Skeletal muscle cell (primary cell): ENCODE measurements at regions not wholly inside any gene's neighbourhood (a gene's known extent, or its start where the extent isn't known, plus 50 kb on each side); places are given as distances from the start of the nearest gene placed in this dataset.
"Not testable (repeated sequence)": the region's sequence is repeated elsewhere in the genome, so short reads cannot be mapped to it uniquely, and the experiment has no call there.

Experiments
- DNase-seq: peaks from one replicate; pipeline ENCODE4 v3.0.0-alpha.2; 2010; ENCODE audit warnings: low read depth
- H3K4me3 ChIP-seq: 2 replicates; pipeline ENCODE4 v1.5.1; 2011; ENCODE audit warnings: low read depth, mild to moderate bottlenecking, control low read depth, low read length, moderate library complexity

DNA sequence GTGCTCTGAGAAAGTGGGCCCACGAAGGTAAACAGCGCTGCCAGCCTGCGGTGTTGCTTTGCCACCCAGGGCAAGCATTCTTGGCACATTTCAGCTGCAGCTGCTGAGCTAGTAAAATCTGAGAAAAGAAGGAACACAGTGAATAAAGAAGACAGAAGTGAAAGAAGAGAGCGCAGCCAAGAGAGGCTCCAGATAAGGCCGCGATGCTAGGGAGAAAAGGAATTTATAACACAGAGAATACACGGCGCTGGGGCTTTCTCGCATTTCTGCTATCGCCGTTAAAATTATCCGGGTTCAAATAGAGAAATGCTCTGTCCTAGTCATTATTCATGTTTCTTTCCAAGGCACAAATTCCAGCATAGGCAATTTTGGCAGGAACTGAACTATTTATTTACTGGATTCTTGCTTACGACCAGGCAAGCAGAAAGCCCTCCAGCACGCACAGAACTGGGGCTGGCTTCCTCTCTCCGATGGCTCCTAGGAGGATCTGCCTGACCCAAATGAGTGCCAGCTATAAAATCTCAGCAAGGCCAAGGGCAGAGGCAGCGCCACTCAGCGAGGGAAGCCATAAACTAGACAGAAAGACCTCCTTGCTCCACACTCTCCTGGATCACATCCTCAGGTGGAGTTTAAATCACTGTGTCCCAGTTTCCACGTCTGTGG, 111.2 kb downstream of the ATPSCKMT start:
- H3K4me3 ChIP-seq: no peak overlapping the region
- no peak for DNase-seq

GRCh38 chr5:10133830-10134229, 115.9 kb downstream of the ATPSCKMT start:
- H3K4me3 ChIP-seq: no peak overlapping the region
- DNase-seq: no peak

DNA sequence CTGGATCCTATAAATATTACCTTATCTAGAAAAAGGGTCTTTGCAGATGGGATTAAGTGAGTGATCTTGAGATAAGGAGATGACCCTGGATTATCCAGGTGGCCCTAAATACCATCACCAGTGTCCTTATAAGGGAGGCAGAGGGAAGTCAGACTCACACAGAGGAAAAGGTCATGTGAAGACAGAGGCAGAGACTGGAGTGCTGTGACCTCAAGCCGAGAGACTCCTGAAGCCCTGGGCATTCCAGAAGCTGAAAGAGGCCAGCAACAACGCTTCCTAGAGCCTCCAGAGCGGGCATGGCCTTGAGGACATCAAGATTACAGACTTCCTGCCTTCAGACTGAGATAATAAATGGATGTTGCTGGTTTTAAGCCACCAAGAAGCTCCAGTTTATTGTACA, 118.8 kb downstream of the ATPSCKMT start:
- no peak for DNase-seq

DNA sequence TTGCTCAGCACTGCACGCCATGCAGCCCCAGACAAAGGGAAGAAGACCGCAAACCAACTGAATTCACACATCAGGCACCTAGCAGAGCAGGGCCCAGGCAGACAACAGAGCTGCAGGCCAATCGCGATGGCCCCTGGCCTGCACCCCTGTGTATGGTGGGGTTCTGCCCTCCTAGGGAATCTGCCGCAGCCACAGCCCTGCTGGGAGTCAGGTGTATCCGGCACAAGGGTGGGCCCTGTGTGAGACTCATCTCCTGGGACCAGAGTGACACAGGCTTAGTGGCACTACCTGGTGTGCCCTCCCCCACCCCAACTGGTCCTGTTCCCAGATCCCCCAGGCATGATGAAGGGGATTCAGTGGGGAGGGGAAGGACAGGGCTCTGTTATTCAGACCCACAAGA, 122.8 kb downstream of the ATPSCKMT start:
- DNase-seq: no peak
- H3K4me3 ChIP-seq: no peak overlapping the region

More for the DNA sequence above, 118.8 kb downstream of the ATPSCKMT start:
- no peak overlapping the region for H3K4me3 ChIP-seq

GRCh38 chr5:10125116-10125515, 124.6 kb downstream of the ATPSCKMT start:
- no peak overlapping the region for H3K4me3 ChIP-seq
- no peak for DNase-seq

GRCh38 chr5:10124287-10124686, 125.4 kb downstream of the ATPSCKMT start:
- no peak for DNase-seq
- H3K4me3 ChIP-seq: no peak overlapping the region

- no peak for DNase-seq
- H3K4me3 ChIP-seq: no peak overlapping the region
Observed at GRCh38 chr5:10123254-10123989, 126.3 kb downstream of the ATPSCKMT start.

- H3K4me3 ChIP-seq: no peak overlapping the region
- no peak for DNase-seq
Observed at GRCh38 chr5:10122076-10122726, 127.5 kb downstream of the ATPSCKMT start.

- no peak for DNase-seq
Observed at GRCh38 chr5:10120934-10121333, 128.8 kb downstream of the ATPSCKMT start.

GRCh38 chr5:10118150-10118549, 131.5 kb downstream of the ATPSCKMT start:
- DNase-seq: no peak
- H3K4me3 ChIP-seq: no peak overlapping the region

More at GRCh38 chr5:10120934-10121333, 128.8 kb downstream of the ATPSCKMT start:
- no peak overlapping the region for H3K4me3 ChIP-seq

DNA sequence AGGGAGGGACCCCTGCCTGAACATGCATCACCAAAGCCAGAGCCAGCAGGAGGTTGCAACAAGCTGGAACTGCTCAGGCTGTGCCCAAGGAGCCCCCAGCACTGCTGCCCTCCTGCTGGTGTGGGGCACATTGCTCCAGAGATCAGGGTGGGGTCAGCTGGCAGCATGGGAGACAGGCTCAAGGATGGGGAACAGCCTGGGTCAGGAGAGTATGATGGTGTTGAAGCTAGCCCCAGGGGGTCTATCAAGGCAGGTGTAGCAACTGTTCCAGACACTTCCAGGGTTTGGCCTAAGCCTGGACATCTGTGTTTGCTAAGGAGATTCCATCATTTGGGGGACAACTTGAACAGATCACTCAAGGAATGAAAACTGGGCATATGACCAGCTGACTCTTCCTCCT, 133.1 kb downstream of the ATPSCKMT start:
- DNase-seq: no peak
- no peak overlapping the region for H3K4me3 ChIP-seq

- DNase-seq: no peak
Observed at GRCh38 chr5:10115669-10116068, 134.0 kb downstream of the ATPSCKMT start.

DNA sequence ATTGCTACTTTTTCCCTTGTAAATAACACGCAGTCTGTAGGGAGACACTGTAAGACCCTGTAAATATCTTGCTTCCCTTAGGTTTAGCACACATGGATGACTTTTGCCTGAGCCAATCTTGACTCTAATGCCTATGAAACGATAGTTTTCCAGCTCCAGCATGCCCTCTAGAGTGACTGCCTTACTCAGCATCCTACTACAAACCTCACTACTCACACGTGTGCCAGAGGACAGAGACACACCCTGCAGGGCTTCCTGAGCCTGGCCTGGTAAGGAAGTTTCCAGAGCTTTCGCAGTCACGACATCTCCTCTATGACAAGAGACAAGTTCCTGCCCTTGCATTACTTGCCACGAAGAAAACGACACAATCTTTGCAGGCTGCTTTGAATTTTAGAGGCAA, 138.1 kb downstream of the ATPSCKMT start:
- no peak for DNase-seq

More at GRCh38 chr5:10115669-10116068, 134.0 kb downstream of the ATPSCKMT start:
- no peak overlapping the region for H3K4me3 ChIP-seq

GRCh38 chr5:10110228-10110627, 139.5 kb downstream of the ATPSCKMT start:
- H3K4me3 ChIP-seq: no peak overlapping the region
- DNase-seq: no peak

More for the DNA sequence above, 138.1 kb downstream of the ATPSCKMT start:
- H3K4me3 ChIP-seq: no peak overlapping the region

- H3K4me3 ChIP-seq: no peak overlapping the region
- no peak for DNase-seq
Observed at GRCh38 chr5:10109299-10109698, 140.4 kb downstream of the ATPSCKMT start.

GRCh38 chr5:10106806-10107205, 142.9 kb downstream of the ATPSCKMT start:
- no peak overlapping the region for H3K4me3 ChIP-seq
- DNase-seq: no peak

DNA sequence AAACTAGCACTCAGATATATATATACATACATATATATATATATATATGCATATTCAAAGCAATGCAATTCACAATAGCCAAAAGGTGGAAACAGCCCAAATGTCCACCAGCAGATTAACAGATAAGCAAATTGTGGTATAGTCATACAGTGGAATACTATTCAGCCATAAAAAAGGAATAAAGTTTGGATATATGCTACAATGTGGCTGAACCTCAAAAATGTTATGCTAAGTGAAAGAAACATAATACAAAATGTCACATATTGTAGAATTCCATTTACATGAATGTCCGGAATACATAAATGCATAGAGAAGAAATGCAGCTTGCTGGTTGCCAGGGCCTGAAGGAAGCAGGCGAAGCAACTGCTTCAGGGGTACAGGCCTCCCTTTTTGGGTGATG, 143.4 kb downstream of the ATPSCKMT start:
- DNase-seq: no peak
- no peak overlapping the region for H3K4me3 ChIP-seq

GRCh38 chr5:10102706-10103497, 146.8 kb downstream of the ATPSCKMT start:
- DNase-seq: no peak
- H3K4me3 ChIP-seq: no peak overlapping the region

GRCh38 chr5:10102235-10102634, 147.5 kb downstream of the ATPSCKMT start:
- not testable (repeated sequence) for DNase-seq, H3K4me3 ChIP-seq

DNA sequence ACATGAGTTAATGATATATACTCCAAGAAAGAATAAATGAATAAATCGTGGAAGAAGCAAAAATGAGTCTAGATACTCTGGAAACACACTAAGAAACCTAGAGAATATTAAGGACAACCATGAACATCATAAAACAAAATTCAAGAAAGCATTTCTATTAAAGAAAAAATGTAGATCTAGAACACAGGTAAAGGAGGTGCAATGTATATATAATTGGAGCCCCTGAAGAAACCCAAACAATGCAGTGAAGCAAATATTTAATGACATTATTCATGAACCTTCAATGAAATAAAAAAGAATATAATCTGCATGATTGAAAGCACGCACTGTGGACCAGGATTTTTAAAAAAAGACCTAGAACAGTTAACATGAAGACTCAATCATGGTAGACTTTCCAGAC, 150.1 kb downstream of the ATPSCKMT start:
- H3K4me3 ChIP-seq: no peak overlapping the region
- DNase-seq: no peak
